PC-3 (cell line): ENCODE measurements at regions not wholly inside any gene's neighbourhood (a gene's known extent, or its start where the extent isn't known, plus 50 kb on each side); places are given as distances from the start of the nearest gene placed in this dataset.

Source experiments
- CTCF ChIP-seq: fragments of 300-600 bp; sonication (generic); conservative IDR thresholded peaks from 2 replicates; pipeline ENCODE4 v1.5.1; 2017; ENCODE audit warnings: antibody characterized with exemption, low read depth, mild to moderate bottlenecking, low read length
- EZH2 ChIP-seq: fragments of 300-600 bp; sonication (generic); IDR thresholded peaks from one replicate; pipeline ENCODE4 v1.6.1; 2017; ENCODE audit warnings: antibody characterized with exemption, mild to moderate bottlenecking, low read length; ENCODE audit not compliant: unreplicated experiment

- TF ChIP-seq CTCF = no peak
- no peak for TF ChIP-seq EZH2
Measured at GRCh38 chr2:16496426-16497388, 168.9 kb downstream of the CYRIA start.
